ENCODE measurements at regions not wholly inside any gene's neighbourhood (a gene's known extent, or its start where the extent isn't known, plus 50 kb on each side); places are given as distances from the start of the nearest gene placed in this dataset.

- H3K79me2 ChIP-seq (ENCODE audit: insufficient read depth, low read length) = no peaks in the 10 kb centered on the region
- intact Hi-C loops (cut with micrococcal nuclease) = loop anchor here (1.0 kb wide), 1 partner anchor 950 kb away; no protein-coding TSS in a partner anchor
- peak; percentile 91 for ATAC-seq
- CTCF ChIA-PET = no interaction called here
- no peak overlapping the region for H3K4me3 ChIP-seq (replicated peaks in 1 of 2; ENCODE audit: low read depth in 1 of 2, low read length in 2 of 2)
- DNase-seq (ENCODE audit: low read depth, low spot score) = no peak
- no peaks in the 10 kb centered on the region for H3K9me3 ChIP-seq (ENCODE audit: control insufficient read depth in 1 of 2, insufficient read depth in 1 of 2, low read depth in 1 of 2, low read length in 2 of 2)
- no peak overlapping the region for H2AFZ ChIP-seq (ENCODE audit: low read depth, low read length, poor library complexity, severe bottlenecking)
- POLR2A ChIA-PET = no interaction called here
- no peak overlapping the region for H3K9ac ChIP-seq (ENCODE audit: low read length)
- RAD21 ChIA-PET (ENCODE audit: low non-redundant PET in 1 of 2, low total read pairs in 2 of 2, uncharacterized antibody in 2 of 2, unreplicated experiment in 2 of 2) = no interaction called here
- H3K27ac ChIP-seq (ENCODE audit: low read depth, low read length) = no peak overlapping the region
- no peaks in the 10 kb centered on the region for H4K20me1 ChIP-seq (ENCODE audit: insufficient read depth)
- H3K9me2 ChIP-seq (ENCODE audit: insufficient read depth) = no peaks in the 10 kb centered on the region
- H3K36me3 ChIP-seq (ENCODE audit: control insufficient read depth in 1 of 2, insufficient read depth in 2 of 2, low read length in 2 of 2) = no peaks in the 10 kb centered on the region
- BruUV-seq (replicated peaks) = no TSS peak
- no peaks in the 10 kb centered on the region for H3K4me1 ChIP-seq (ENCODE audit: control insufficient read depth in 1 of 2, insufficient read depth in 2 of 2, low read length in 2 of 2)
- no peak overlapping the region for H3K4me2 ChIP-seq (ENCODE audit: low read length)
- H3K27me3 ChIP-seq (ENCODE audit: insufficient read depth, low read length) = no peaks in the 10 kb centered on the region
- TF ChIP-seq, protein P1, sequence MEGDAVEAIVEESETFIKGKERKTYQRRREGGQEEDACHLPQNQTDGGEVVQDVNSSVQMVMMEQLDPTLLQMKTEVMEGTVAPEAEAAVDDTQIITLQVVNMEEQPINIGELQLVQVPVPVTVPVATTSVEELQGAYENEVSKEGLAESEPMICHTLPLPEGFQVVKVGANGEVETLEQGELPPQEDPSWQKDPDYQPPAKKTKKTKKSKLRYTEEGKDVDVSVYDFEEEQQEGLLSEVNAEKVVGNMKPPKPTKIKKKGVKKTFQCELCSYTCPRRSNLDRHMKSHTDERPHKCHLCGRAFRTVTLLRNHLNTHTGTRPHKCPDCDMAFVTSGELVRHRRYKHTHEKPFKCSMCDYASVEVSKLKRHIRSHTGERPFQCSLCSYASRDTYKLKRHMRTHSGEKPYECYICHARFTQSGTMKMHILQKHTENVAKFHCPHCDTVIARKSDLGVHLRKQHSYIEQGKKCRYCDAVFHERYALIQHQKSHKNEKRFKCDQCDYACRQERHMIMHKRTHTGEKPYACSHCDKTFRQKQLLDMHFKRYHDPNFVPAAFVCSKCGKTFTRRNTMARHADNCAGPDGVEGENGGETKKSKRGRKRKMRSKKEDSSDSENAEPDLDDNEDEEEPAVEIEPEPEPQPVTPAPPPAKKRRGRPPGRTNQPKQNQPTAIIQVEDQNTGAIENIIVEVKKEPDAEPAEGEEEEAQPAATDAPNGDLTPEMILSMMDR (IDR thresholded peaks at IDR 0.05 in 2 of 3, conservative IDR thresholded peaks at IDR 0.05 in 1 of 3; ENCODE audit: borderline replicate concordance in 1 of 3, insufficient read depth in 1 of 3, low read depth in 2 of 3, low read length in 2 of 3) = peak; percentile 14 to 94 (median 92); a peak in 5 of 6 replicates
- TF ChIP-seq RAD21 (IDR thresholded peaks at IDR 0.05; ENCODE audit: low read depth) = peak; percentile 52; the same call in 1 of the 2 replicates
- TF ChIP-seq SP1 (IDR thresholded peaks at IDR 0.05; ENCODE audit: low read depth) = no peak
These were observed 637.6 kb upstream of the ARGLU1 start for GRCh38 chr13:107205318-107206104.

GRCh38 chr13:107203146-107203847, 635.4 kb upstream of the ARGLU1 start:
- no peaks in the 10 kb centered on the region for H4K20me1 ChIP-seq (ENCODE audit: insufficient read depth)
- peak; percentile 67 for ATAC-seq
- DNase-seq (ENCODE audit: low read depth, low spot score) = no peak
- no peak overlapping the region for H2AFZ ChIP-seq (ENCODE audit: low read depth, low read length, poor library complexity, severe bottlenecking)
- no peaks in the 10 kb centered on the region for H3K9me2 ChIP-seq (ENCODE audit: insufficient read depth)
- no TSS peak for BruUV-seq (replicated peaks)
- no peaks in the 10 kb centered on the region for H3K36me3 ChIP-seq (ENCODE audit: control insufficient read depth in 1 of 2, insufficient read depth in 2 of 2, low read length in 2 of 2)
- H3K4me3 ChIP-seq (replicated peaks in 1 of 2; ENCODE audit: low read depth in 1 of 2, low read length in 2 of 2) = no peak overlapping the region
- no peak overlapping the region for H3K9ac ChIP-seq (ENCODE audit: low read length)
- TF ChIP-seq, protein P1 (IDR thresholded peaks at IDR 0.05 in 2 of 3, conservative IDR thresholded peaks at IDR 0.05 in 1 of 3; ENCODE audit: borderline replicate concordance in 1 of 3, insufficient read depth in 1 of 3, low read depth in 2 of 3, low read length in 2 of 3) = peak in 2 of 3 experiments; percentile 43; a peak in 4 of 6 replicates
- TF ChIP-seq EGR1 (IDR thresholded peaks at IDR 0.05; ENCODE audit: low read depth) = no peak
- no peak overlapping the region for H3K4me2 ChIP-seq (ENCODE audit: low read length)
- no peaks in the 10 kb centered on the region for H3K4me1 ChIP-seq (ENCODE audit: control insufficient read depth in 1 of 2, insufficient read depth in 2 of 2, low read length in 2 of 2)
- CTCF ChIA-PET = interaction anchor here (0.6 to 2.6 kb wide), 4 partner anchors 8 to 953 kb away, joined by 3 to 8 read pairs (median 6); no protein-coding TSS in a partner anchor
- no peak overlapping the region for H3K27ac ChIP-seq (ENCODE audit: low read depth, low read length)
- RAD21 ChIA-PET (ENCODE audit: low non-redundant PET in 1 of 2, low total read pairs in 2 of 2, uncharacterized antibody in 2 of 2, unreplicated experiment in 2 of 2) = no interaction called here
- no peaks in the 10 kb centered on the region for H3K9me3 ChIP-seq (ENCODE audit: control insufficient read depth in 1 of 2, insufficient read depth in 1 of 2, low read depth in 1 of 2, low read length in 2 of 2)
- H3K27me3 ChIP-seq (ENCODE audit: insufficient read depth, low read length) = no peaks in the 10 kb centered on the region
- no peaks in the 10 kb centered on the region for H3K79me2 ChIP-seq (ENCODE audit: insufficient read depth, low read length)
- intact Hi-C loops (cut with micrococcal nuclease) = no loop called here
- POLR2A ChIA-PET = no interaction called here
